Brain microvascular endothelial cell (primary cell): ENCODE measurements at regions not wholly inside any gene's neighbourhood (a gene's known extent, or its start where the extent isn't known, plus 50 kb on each side); places are given as distances from the start of the nearest gene placed in this dataset.
"Not testable (repeated sequence)": the region's sequence is repeated elsewhere in the genome, so short reads cannot be mapped to it uniquely, and the experiment has no call there.

Experiments used
- DNase-seq: peaks from one replicate; pipeline ENCODE4 v3.0.0-alpha.2; 2020
- H3K27ac ChIP-seq: fragments of 250-450 bp; sonication (Bioruptor Pico); 2 replicates; pipeline ENCODE4 v1.5.1; 2020; ENCODE audit warnings: mild to moderate bottlenecking, moderate library complexity
- H3K27me3 ChIP-seq: fragments of 250-450 bp; sonication (Bioruptor Pico); replicated peaks from 2 replicates; pipeline ENCODE4 v1.5.1; 2020; ENCODE audit warnings: mild to moderate bottlenecking
- H3K36me3 ChIP-seq: fragments of 250-450 bp; sonication (Bioruptor Pico); replicated peaks from 2 replicates; pipeline ENCODE4 v1.5.1; 2020; ENCODE audit warnings: mild to moderate bottlenecking
- H3K4me3 ChIP-seq: 2 replicates; pipeline ENCODE4 v1.5.1; 2011; ENCODE audit warnings: low read depth, mild to moderate bottlenecking, control low read depth, low read length, moderate library complexity
- CTCF ChIP-seq: IDR thresholded peaks from 2 replicates; pipeline ENCODE4 v1.5.1; 2011; ENCODE audit warnings: low read depth, mild to moderate bottlenecking, moderate library complexity, low read length, control low read depth, inconsistent platforms; ENCODE audit errors: missing control alignments
- in situ Hi-C: cut with HindIII; loops from 2 replicates; pipeline ENCODE4 v1.10.0; 2017; ENCODE audit warnings: low sequenced_read_pairs, low pct_ligation_motif_present

GRCh38 chr18:5704847-5705246, 161.1 kb upstream of the EPB41L3 start:
- Histone ChIP-seq H3K27me3 (no peaks in the 10 kb centered on the region), H3K27ac (no peak overlapping the region), H3K4me3 (no peak overlapping the region), H3K36me3 (no peaks in the 10 kb centered on the region)
- no peak for DNase-seq
- in situ Hi-C loops = no loop called here
- TF ChIP-seq CTCF = no peak

- H3K4me3 ChIP-seq, DNase-seq, H3K36me3 ChIP-seq, in situ Hi-C loops, H3K27ac ChIP-seq, H3K27me3 ChIP-seq: not testable (repeated sequence)
Measured at GRCh38 chr18:5702016-5702415, 158.2 kb upstream of the EPB41L3 start.

GRCh38 chr18:5693699-5694294, 150.0 kb upstream of the EPB41L3 start:
- Histone ChIP-seq H3K4me3 (no peak overlapping the region), H3K27me3 (no peaks in the 10 kb centered on the region), H3K27ac (no peak overlapping the region), H3K36me3 (no peaks in the 10 kb centered on the region)
- DNase-seq = no peak
- no peak for TF ChIP-seq CTCF
- in situ Hi-C loops = no loop called here

GRCh38 chr18:5678779-5679406, 135.1 kb upstream of the EPB41L3 start:
- Histone ChIP-seq H3K27me3 (no peaks in the 10 kb centered on the region), H3K36me3 (no peaks in the 10 kb centered on the region), H3K27ac (no peak overlapping the region), H3K4me3 (no peak overlapping the region)
- no peak for TF ChIP-seq CTCF
- in situ Hi-C loops = no loop called here
- DNase-seq = no peak

- DNase-seq = no peak
- H3K27me3 ChIP-seq = no peaks in the 10 kb centered on the region
- H3K36me3 ChIP-seq = no peaks in the 10 kb centered on the region
- no peak for TF ChIP-seq CTCF
- no peak overlapping the region for H3K27ac ChIP-seq
- in situ Hi-C loops = no loop called here
- H3K4me3 ChIP-seq = no peak overlapping the region
Measured at GRCh38 chr18:5678278-5678677, 134.5 kb upstream of the EPB41L3 start.

- Histone ChIP-seq H3K4me3 (no peak overlapping the region), H3K27ac (no peak overlapping the region), H3K27me3 (no peaks in the 10 kb centered on the region), H3K36me3 (no peaks in the 10 kb centered on the region)
- no peak for TF ChIP-seq CTCF
- DNase-seq = no peak
- in situ Hi-C loops = no loop called here
Measured at GRCh38 chr18:5673616-5674015, 129.8 kb upstream of the EPB41L3 start.
